Brain microvascular endothelial cell (primary cell): ENCODE measurements at regions not wholly inside any gene's neighbourhood (a gene's known extent, or its start where the extent isn't known, plus 50 kb on each side); places are given as distances from the start of the nearest gene placed in this dataset.
"Not testable (repeated sequence)": the region's sequence is repeated elsewhere in the genome, so short reads cannot be mapped to it uniquely, and the experiment has no call there.

Experiments used
- DNase-seq: peaks from one replicate; pipeline ENCODE4 v3.0.0-alpha.2; 2020
- H3K27ac ChIP-seq: fragments of 250-450 bp; sonication (Bioruptor Pico); 2 replicates; pipeline ENCODE4 v1.5.1; 2020; ENCODE audit warnings: mild to moderate bottlenecking, moderate library complexity
- H3K27me3 ChIP-seq: fragments of 250-450 bp; sonication (Bioruptor Pico); replicated peaks from 2 replicates; pipeline ENCODE4 v1.5.1; 2020; ENCODE audit warnings: mild to moderate bottlenecking
- H3K36me3 ChIP-seq: fragments of 250-450 bp; sonication (Bioruptor Pico); replicated peaks from 2 replicates; pipeline ENCODE4 v1.5.1; 2020; ENCODE audit warnings: mild to moderate bottlenecking
- H3K4me3 ChIP-seq: 2 replicates; pipeline ENCODE4 v1.5.1; 2011; ENCODE audit warnings: low read depth, mild to moderate bottlenecking, control low read depth, low read length, moderate library complexity
- in situ Hi-C: cut with HindIII; loops from 2 replicates; pipeline ENCODE4 v1.10.0; 2017; ENCODE audit warnings: low sequenced_read_pairs, low pct_ligation_motif_present
- TF ChIP-seq, protein P1 (sequence below): IDR thresholded peaks from 2 replicates; pipeline ENCODE4 v1.5.1; 2011; ENCODE audit warnings: low read depth, mild to moderate bottlenecking, moderate library complexity, low read length, control low read depth, inconsistent platforms; ENCODE audit errors: missing control alignments

DNA sequence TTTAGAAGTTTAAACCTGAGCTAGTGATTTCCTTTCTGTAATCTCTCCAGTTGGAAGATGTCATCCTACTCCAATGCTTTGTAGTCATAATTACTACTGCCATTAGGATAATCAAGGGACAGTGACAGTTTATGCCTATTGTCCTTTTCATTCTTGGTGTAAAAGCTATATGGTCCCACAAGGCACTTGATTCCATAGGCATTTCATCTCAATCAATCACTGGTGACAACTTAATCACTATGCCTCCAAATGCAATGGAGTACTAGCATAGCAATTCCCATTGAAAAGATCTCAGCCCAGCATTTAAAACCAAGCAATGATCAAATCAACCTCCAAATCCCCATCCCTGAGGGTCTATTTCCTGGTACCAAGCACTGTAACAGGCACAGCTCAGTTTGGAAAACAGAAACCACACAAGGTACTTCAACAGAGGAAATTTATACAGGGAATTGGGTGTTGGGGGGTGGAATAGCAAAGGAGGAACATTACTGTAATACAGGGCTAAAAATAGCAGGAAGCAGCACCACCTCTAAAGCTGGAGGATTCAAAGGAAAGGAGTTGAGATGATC lies 51.0 kb downstream of the FHIP2A start:
- in situ Hi-C loops, result no loop called here
- TF ChIP-seq, protein P1, sequence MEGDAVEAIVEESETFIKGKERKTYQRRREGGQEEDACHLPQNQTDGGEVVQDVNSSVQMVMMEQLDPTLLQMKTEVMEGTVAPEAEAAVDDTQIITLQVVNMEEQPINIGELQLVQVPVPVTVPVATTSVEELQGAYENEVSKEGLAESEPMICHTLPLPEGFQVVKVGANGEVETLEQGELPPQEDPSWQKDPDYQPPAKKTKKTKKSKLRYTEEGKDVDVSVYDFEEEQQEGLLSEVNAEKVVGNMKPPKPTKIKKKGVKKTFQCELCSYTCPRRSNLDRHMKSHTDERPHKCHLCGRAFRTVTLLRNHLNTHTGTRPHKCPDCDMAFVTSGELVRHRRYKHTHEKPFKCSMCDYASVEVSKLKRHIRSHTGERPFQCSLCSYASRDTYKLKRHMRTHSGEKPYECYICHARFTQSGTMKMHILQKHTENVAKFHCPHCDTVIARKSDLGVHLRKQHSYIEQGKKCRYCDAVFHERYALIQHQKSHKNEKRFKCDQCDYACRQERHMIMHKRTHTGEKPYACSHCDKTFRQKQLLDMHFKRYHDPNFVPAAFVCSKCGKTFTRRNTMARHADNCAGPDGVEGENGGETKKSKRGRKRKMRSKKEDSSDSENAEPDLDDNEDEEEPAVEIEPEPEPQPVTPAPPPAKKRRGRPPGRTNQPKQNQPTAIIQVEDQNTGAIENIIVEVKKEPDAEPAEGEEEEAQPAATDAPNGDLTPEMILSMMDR, result no peak
- Histone ChIP-seq H3K27me3 (no peaks in the 10 kb centered on the region), H3K36me3 (no peaks in the 10 kb centered on the region), H3K27ac (no peak overlapping the region), H3K4me3 (no peak overlapping the region)
- DNase-seq, result no peak

DNA sequence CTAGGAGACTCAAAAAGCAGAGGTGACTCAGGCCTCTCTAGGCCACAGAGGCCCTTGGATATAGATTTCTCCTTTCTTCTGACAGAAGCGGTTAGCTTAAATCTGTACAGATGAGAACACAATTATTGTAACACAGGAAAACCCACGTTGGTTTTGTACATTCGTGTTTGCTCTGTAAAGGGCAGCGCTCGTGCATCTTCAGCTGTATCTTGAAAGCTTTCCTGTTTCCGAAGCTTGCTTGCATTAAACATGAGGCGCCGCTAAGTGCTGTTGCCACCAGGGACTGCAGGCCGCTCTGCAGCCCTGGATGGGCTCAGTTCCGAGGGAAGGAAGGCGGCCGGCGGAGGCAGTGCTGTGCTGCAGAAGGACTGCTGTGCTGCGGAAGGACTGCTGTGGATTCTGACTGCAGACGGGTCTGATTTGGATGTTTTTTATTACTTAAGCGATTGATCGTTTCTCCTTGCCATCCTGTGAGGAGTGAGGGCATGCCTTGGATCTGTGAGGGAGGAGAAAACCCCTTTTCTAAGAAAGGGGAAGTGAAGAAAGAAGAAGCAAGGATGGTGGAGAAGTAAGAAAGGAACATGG lies 53.3 kb downstream of the FHIP2A start:
- TF ChIP-seq, protein P1, result peak; percentile 60
- no peaks in the 10 kb centered on the region for H3K27me3 ChIP-seq
- DNase-seq, result peak; percentile 76
- H3K36me3 ChIP-seq, result no peaks in the 10 kb centered on the region
- in situ Hi-C loops, result loop anchor here (25.0 kb wide), 1 partner anchor 212 kb away; the partner anchor contains the start of gene ATRNL1
- H3K4me3 ChIP-seq, result no peak overlapping the region
- peak overlapping the region; percentile 39 for H3K27ac ChIP-seq

DNA sequence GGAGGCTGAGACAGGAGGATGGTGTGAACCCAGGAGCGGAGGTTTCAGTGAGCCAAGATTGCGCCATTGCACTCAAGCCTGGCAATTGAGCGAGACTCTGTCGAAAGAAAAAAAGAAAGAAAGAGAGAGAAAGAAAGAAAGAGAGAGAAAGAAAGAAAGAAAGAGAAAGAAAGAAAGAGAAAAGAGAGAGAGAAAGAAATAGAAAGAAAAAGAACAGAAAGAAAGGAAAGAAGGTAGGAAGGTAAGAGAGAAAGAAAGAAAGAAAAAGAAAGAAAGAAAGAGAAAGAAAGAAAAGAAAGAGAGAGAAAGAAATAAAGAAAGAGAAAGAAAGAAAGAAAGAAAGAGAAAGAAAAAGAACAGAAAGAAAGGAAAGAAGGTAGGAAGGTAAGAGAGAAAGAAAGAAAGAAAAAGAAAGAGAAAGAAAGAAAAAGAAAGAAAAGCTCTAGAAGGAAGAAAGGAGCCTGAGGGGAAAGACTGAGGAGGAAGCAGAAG lies 54.1 kb downstream of the FHIP2A start:
- in situ Hi-C loops, result loop anchor here (25.0 kb wide), 1 partner anchor 212 kb away; the partner anchor contains the start of gene ATRNL1

DNA sequence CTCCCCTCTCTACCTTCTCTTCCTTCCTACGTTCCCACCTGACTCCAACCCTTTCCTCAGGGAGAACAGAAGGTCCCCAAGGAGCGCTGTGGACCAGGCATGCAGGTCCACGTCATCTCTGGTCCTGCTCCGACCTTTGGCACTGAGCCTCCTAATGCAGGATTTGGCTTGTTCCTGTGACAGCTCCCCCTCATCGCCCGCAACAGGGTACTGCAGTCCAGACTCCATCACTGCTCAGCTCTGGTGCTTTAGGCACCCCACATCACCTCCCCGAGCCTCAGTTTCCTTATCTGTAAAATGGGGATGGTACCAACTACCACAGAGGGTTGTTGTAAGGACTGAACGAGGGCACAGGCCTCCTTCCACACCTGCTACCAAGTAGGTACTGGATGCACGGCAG lies 54.6 kb downstream of the FHIP2A start:
- Histone ChIP-seq H3K4me3 (no peak overlapping the region), H3K36me3 (no peaks in the 10 kb centered on the region), H3K27ac (no peak overlapping the region), H3K27me3 (no peaks in the 10 kb centered on the region)
- TF ChIP-seq, protein P1, result no peak
- DNase-seq, result no peak
- in situ Hi-C loops, result loop anchor here (25.0 kb wide), 1 partner anchor 211 kb away; the partner anchor contains the start of gene ATRNL1

More for the DNA sequence above, 54.1 kb downstream of the FHIP2A start:
- not testable (repeated sequence) for H3K27ac ChIP-seq, H3K36me3 ChIP-seq, H3K4me3 ChIP-seq, DNase-seq, H3K27me3 ChIP-seq

DNA sequence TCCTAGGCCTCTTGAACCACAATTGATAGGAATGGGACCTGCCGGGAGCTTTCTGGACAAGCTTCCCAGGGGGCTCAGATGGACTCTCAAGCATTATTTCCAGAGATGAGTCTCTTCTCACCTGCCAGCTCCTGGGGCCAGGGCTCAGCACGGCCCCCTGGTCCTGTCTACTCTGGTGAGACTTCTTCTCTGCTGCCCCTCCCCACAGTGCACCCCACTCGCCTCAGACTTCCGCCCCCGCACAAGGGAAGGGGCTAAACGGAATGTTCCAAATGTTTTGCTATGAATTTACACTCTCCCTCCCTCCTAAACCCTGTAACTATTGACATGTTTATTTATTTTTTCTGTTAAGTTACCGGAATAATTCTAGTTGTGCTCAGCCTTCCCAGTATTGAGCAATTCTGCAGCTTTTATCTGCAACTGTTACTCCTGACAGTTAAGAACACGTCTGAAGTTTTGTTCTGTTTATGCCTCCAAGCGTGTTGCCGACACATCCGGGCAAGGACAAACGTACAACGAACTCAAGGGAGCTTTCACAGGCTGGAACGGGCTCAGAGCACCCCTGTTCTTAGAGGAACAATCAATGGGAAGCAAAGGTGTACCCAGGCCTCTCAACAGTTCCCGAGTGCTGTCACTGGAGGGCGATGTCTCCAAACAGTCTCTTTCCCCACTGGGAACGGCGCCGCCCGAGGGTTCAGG lies 55.2 kb downstream of the FHIP2A start:
- in situ Hi-C loops, result loop anchor here (25.0 kb wide), 1 partner anchor 211 kb away; the partner anchor contains the start of gene ATRNL1

More for the DNA sequence above, 55.2 kb downstream of the FHIP2A start:
- no peak overlapping the region for H3K4me3 ChIP-seq
- TF ChIP-seq, protein P1, result peak; percentile 93
- DNase-seq, result peak; percentile 72
- H3K36me3 ChIP-seq, result no peaks in the 10 kb centered on the region
- no peak overlapping the region for H3K27ac ChIP-seq
- H3K27me3 ChIP-seq, result no peaks in the 10 kb centered on the region
